Mesenteric fat pad (tissue), 1 donor: ENCODE measurements at regions not wholly inside any gene's neighbourhood (a gene's known extent, or its start where the extent isn't known, plus 50 kb on each side); places are given as distances from the start of the nearest gene placed in this dataset.
"Not testable (repeated sequence)": the region's sequence is repeated elsewhere in the genome, so short reads cannot be mapped to it uniquely, and the experiment has no call there.

Source experiments
- DNase-seq: peaks from one replicate; pipeline ENCODE4 v3.0.0-alpha.2; 2020; ENCODE audit warnings: low spot score
- donor health status: DM: yes; HTN: yes; CAD: no.

- DNase-seq = no peak
These were observed 330.8 kb upstream of the PREP start for GRCh38 chr6:105733556-105734162.

GRCh38 chr6:105728995-105729394, 326.1 kb upstream of the PREP start:
- DNase-seq = no peak

GRCh38 chr6:105726902-105727655, 324.2 kb upstream of the PREP start:
- DNase-seq = no peak

DNA sequence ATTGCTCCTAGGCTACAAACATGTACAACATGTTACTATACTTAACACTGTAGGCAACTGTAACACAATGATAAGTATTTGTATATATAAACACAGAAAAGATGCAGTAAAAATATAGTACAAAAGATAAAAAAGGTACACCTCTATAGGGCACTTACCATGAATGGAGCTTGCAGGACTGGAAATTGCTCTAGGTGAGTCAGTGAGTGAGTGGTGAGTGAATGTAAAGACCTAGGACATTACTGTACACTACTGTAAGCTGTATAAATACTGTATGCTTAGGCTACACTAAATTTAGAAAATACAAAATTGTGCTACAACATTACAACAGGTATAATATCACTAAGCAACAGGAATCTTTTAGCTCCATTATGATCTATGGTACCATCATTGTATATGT, 312.0 kb upstream of the PREP start:
- DNase-seq = no peak

- no peak for DNase-seq
These were observed 310.7 kb upstream of the PREP start for GRCh38 chr6:105713474-105714118.

GRCh38 chr6:105711216-105711615, 308.3 kb upstream of the PREP start:
- no peak for DNase-seq

- DNase-seq = no peak
These were observed 302.7 kb upstream of the PREP start for GRCh38 chr6:105705608-105706007.

- DNase-seq = no peak
These were observed 292.6 kb upstream of the PREP start for GRCh38 chr6:105695461-105695860.

GRCh38 chr6:105692613-105693215, 289.8 kb upstream of the PREP start:
- DNase-seq = no peak

GRCh38 chr6:105691971-105692370, 289.1 kb upstream of the PREP start:
- DNase-seq = no peak

DNA sequence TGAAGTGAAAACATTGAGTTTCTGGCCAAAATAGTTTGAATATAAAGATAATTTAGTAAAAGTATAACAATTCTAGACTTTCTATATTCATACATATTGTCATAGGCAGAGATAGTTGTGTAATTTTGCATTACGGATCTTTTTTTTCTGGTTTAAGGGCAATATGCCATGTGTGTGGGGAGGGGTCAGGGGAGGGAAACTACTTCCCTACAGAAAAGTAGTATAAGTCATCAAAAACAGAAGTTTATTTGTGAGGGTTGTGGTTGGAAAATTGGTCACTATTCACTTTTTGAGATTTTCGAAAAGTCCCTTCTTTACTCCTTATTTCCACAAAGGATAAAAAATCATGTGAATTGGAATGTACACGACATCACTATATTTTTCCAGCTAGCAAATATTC, 288.2 kb upstream of the PREP start:
- no peak for DNase-seq

- no peak for DNase-seq
These were observed 285.7 kb upstream of the PREP start for GRCh38 chr6:105688573-105688972.

GRCh38 chr6:105686793-105687192, 283.9 kb upstream of the PREP start:
- DNase-seq = not testable (repeated sequence)

DNA sequence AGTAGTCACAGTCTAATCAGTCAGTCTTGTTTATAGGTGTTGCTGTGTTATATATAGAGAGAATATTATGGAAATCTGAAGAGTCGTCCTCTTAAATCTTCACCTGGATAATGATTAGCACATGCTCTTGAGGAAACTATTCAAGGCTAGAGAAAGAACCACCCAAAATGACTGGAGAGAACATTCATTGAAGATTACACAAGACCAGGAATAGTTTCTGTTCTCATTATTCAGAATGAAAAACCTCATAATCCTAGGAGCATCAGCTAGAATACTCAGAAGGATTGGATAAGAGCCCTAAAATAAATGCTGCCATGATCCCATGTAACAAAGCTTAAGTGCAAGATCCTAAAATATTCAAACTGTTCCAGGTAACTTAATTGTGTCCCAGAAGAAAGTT, 278.2 kb upstream of the PREP start:
- no peak for DNase-seq

DNA sequence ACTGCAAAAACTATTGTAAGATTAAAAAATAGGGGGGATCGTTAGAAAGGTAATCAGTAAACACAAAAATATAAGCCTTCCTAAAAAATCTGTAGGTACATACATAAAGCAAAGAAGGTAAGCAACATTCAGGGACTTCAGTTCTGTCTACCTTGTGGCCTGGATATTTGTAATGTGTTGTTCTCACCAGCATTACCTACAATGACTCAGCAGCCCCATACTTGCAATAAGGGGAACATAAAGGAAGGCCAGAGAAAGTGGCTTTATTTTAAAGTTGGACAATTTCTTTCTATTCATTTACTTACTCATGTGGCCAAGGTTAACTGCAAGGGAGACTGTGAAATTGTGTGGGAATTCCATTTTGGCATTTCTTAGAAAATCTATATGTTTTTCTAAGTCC, 277.2 kb upstream of the PREP start:
- no peak for DNase-seq

DNA sequence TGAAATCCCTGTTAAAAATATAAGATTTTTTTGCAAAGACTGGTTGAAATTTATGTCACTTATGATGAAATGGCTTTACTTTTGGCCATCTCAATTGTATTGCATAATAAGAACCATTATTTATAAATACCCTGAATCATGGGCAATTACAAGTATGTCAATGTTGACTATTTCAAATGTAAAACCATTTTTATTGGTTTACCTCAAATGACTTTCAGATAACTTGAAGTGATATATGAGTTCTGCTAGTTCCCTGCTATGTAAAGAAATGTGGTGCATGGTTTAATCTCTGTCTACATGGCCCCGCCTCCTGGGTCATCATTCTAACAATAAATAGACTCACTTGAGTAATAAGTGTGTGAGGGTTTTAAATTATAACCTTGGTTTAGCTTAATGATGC, 275.6 kb upstream of the PREP start:
- no peak for DNase-seq

DNA sequence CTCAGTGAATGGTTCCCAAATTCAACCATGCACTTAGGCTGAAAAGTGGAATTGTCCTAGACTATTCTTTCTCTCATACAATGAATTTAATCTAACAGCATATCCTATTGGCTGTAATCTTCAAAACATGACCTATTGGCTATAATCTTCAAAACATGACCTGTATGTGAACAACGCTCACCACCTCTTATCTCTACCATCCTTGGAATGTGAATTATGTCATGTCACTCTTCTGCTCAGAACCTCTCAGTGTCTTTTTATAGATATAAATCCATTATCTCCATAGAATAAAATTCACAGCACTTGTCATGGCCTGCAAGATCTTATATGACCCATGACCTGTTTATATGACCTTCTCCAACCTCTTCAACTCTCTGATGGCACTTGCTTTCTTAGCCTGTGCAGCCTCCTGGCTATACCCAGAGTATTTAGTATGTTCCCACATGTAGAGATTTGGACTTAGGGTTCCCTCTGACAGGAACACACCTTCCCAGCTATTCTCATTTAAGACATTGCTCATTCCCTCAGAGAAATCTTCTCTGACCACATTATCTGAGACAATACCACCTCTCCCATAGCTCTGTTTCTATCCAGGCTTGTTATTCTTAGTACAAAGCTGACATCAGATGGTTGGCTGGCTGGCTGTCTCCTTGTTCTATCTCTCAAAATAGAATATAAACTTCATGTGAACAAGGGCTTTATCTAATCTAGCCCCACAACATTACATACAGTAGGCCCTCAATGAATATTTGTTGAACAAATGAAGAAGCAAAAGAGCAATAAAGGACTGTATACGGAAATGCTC, 275.0 kb upstream of the PREP start:
- no peak for DNase-seq

DNA sequence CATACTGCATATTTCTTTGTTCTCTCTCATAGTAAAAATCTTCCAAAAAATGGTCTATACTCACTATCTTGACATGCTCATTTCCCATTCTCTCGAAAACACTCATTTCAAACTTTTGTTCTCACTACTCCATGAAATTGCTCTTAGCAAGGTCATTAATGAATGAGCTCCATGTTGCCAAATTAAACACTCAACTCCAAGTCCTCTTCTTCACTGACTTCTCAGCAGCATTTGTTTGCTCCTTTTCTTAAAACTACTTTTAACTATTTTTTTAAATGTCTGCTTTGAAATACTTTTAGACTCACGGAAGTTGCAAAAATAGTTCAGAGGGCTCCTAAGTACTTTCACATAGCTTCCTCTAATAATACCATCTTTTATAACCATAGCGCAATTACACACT, 274.0 kb upstream of the PREP start:
- no peak for DNase-seq

DNA sequence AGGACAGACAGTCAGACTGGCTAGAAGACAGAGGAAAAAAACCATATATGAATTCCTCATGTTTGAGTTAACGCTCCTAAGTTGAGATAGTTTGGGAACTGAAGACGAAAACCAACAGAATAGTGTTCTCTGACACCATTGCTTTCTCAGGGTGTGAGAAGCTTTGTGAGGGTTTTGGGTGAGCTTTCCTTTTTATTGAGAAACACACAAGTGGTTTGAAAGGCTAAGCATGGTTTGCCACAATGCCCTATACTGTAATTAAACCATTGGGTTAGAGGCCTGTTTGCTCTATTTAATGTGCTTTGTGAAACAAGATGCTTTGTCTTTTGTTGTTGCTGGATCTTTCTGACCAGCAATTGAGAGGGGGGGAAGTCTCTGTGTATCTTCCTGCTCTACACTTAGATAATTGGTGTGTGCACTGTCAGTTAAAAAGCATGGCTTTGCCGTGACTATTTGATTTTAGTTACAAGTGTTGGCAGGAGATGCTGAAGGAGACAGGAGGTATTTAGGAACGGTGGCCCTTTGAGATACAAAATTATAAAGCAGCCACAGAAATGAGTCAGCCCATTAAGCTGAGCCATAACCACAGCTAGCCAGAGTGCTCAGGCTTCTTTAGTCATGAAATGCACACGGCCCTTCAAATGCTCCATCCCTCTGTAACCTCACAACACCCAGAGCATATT, 273.0 kb upstream of the PREP start:
- DNase-seq = no peak

- DNase-seq = not testable (repeated sequence)
These were observed 270.1 kb upstream of the PREP start for GRCh38 chr6:105672856-105673538.
